ENCODE measurements at regions not wholly inside any gene's neighbourhood (a gene's known extent, or its start where the extent isn't known, plus 50 kb on each side); places are given as distances from the start of the nearest gene placed in this dataset.

DNA sequence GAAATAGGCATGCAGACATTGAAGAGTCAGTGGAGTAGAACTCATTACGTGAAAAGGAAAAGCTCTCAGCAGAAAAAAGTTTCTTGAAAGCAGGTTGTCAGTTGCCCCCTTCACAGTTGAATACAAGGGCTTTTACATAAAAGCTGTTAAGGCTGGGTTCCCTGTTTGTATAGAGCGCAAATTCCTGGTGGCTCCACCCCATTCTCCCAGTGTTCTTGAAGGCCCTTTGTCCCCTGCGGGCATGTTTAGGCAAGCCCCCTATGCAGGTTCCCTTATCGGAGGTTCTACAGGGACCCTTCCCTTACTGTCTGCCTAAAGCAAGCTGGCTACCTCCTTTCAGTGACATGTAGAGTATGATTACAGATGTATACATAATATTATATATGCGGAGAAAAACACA lies 497.2 kb upstream of the SYT4 start:
- Histone ChIP-seq H3K27me3 (no peaks in the 10 kb centered on the region), H3K4me1 (no peaks in the 10 kb centered on the region), H3K4me3 (no peak overlapping the region), H3K36me3 (no peaks in the 10 kb centered on the region), H3K9me3 (no peaks in the 10 kb centered on the region), H3K27ac (no peak overlapping the region)
- DNase-seq: no peak
- no peak for TF ChIP-seq POLR2A (IDR thresholded peaks at IDR 0.05)
- TF ChIP-seq, protein P1, sequence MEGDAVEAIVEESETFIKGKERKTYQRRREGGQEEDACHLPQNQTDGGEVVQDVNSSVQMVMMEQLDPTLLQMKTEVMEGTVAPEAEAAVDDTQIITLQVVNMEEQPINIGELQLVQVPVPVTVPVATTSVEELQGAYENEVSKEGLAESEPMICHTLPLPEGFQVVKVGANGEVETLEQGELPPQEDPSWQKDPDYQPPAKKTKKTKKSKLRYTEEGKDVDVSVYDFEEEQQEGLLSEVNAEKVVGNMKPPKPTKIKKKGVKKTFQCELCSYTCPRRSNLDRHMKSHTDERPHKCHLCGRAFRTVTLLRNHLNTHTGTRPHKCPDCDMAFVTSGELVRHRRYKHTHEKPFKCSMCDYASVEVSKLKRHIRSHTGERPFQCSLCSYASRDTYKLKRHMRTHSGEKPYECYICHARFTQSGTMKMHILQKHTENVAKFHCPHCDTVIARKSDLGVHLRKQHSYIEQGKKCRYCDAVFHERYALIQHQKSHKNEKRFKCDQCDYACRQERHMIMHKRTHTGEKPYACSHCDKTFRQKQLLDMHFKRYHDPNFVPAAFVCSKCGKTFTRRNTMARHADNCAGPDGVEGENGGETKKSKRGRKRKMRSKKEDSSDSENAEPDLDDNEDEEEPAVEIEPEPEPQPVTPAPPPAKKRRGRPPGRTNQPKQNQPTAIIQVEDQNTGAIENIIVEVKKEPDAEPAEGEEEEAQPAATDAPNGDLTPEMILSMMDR (IDR thresholded peaks at IDR 0.05): no peak

DNA sequence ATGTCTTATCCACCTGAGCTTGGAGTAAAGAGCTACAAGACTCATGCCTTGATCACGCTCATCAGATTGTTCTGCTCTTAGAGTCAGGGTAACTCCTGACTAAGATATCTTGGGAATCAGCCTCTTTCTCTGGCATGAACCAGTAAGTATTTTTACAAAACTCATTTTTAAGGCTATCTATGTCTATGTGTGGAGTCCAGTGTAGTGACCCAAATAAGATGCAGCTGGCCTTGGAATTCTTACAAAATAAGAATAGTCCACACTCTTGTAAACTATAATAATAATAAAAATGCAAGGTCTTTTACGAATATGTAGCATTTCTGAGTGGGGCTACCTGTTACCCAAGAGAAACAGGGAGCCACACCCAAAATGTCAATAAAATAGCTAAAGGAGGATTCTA lies 498.3 kb upstream of the SYT4 start:
- no peak for DNase-seq
- Histone ChIP-seq H3K36me3 (no peaks in the 10 kb centered on the region), H3K4me1 (no peaks in the 10 kb centered on the region), H3K27me3 (no peaks in the 10 kb centered on the region), H3K9me3 (no peaks in the 10 kb centered on the region), H3K4me3 (no peak overlapping the region), H3K27ac (no peak overlapping the region)
- TF ChIP-seq, protein P1 (IDR thresholded peaks at IDR 0.05): no peak
- no peak for TF ChIP-seq POLR2A (IDR thresholded peaks at IDR 0.05)

DNA sequence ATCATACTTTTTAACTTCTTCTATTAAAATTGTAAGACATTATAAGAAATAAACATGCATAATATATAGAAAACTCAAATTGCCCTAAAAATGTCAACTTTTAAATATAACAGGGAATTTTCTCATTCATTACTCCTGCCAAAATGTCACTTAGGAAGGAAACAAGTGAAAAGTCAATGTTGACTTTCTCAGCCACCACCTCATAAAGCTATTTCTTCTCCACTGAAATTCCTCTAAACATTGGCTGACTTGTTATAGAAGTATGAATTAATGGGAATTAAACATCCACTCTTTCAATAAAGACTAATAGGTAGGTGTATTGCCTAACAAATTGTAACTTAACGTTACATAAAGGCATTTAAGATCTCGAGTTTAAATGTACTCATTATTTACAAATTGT lies 499.7 kb upstream of the SYT4 start:
- DNase-seq: no peak
- no peak overlapping the region for H3K4me3 ChIP-seq
- no peaks in the 10 kb centered on the region for H3K4me1 ChIP-seq
- H3K27ac ChIP-seq: no peak overlapping the region
- TF ChIP-seq, protein P1 (IDR thresholded peaks at IDR 0.05): no peak
- no peak for TF ChIP-seq POLR2A (IDR thresholded peaks at IDR 0.05)
- no peaks in the 10 kb centered on the region for H3K9me3 ChIP-seq
- H3K36me3 ChIP-seq: no peaks in the 10 kb centered on the region
- H3K27me3 ChIP-seq: no peaks in the 10 kb centered on the region

DNA sequence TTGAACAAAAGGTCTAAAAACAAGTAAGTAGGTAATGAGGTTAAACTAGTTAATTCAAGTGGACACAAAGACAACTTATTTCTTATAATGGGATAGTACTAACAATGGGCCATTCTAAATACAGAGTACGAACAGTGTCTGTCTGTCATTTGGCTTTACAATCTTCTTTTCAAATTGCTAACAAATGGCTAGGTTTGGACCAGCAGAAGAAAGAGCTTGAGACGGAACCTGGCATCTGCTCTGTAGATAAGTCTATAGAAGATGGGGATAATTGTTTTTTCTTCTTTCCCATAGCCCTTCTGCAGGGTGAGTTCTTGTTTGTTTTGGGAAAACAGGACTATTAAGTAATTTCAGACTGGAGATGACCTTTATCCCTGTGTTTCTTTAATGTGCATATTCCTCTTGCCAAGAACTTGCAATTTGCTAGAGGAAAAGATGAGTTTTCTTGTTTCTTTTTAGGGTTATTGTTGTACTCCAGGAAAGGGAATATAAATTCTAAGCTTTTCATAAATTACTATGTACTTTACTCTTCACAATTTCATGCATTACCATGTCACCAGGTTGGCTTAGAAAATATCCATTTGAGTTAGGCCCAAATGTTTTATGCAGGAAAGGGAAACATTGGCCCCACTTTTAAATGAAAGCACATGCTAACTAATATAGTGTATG lies 500.5 kb upstream of the SYT4 start:
- no peak for DNase-seq
- H3K36me3 ChIP-seq: no peaks in the 10 kb centered on the region
- TF ChIP-seq POLR2A (IDR thresholded peaks at IDR 0.05): no peak
- TF ChIP-seq, protein P1 (IDR thresholded peaks at IDR 0.05): no peak
- no peak overlapping the region for H3K27ac ChIP-seq
- no peaks in the 10 kb centered on the region for H3K27me3 ChIP-seq
- H3K4me1 ChIP-seq: no peaks in the 10 kb centered on the region
- no peaks in the 10 kb centered on the region for H3K9me3 ChIP-seq
- no peak overlapping the region for H3K4me3 ChIP-seq

DNA sequence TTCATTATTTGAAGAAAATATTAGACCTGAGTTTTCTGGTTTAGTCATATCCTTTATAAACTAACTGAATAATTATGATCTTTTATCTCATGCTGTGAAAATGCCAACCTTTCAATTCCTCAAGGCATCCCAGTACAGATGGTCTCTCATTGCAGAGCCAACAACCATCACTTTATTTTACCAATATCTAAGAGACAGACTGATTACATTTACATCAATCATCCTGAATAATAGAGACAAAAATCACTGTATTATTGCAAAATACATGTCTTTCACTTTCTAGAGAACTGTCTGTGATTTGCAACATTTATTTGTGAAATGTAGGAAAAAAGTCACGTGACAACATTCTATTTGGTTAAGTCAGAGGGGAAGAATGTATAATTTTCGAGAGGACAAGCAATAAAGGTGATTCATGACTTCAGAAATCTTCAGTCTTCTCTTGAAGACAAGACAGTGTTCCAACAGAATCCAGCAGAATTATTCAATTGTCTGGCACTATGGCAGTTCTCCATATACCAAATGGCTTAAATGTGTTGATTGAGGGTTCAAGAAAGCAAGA lies 503.6 kb upstream of the SYT4 start:
- Histone ChIP-seq H3K36me3 (no peaks in the 10 kb centered on the region), H3K9me3 (no peaks in the 10 kb centered on the region), H3K27me3 (no peaks in the 10 kb centered on the region), H3K4me1 (no peaks in the 10 kb centered on the region), H3K27ac (no peak overlapping the region), H3K4me3 (no peak overlapping the region)
- DNase-seq: no peak
- TF ChIP-seq, protein P1 (IDR thresholded peaks at IDR 0.05): no peak
- TF ChIP-seq POLR2A (IDR thresholded peaks at IDR 0.05): no peak

All from Peyer's patch (tissue), 4 donors.